Immature natural killer cell (primary cell): ENCODE measurements at regions not wholly inside any gene's neighbourhood (a gene's known extent, or its start where the extent isn't known, plus 50 kb on each side); places are given as distances from the start of the nearest gene placed in this dataset.

ENCODE experiments used
- DNase-seq, 3 donors: peaks; one replicate each; pipeline ENCODE4 v3.0.0; 2022; ENCODE audit warnings: mixed read lengths in 1 of 3
- H3K27ac Mint-ChIP-seq, 6 donors: one replicate each; pipeline ENCODE4 v1.8.0; 2020; ENCODE audit warnings: mixed read lengths in 6 of 6, mild to moderate bottlenecking in 5 of 6, inconsistent platforms in 4 of 6, moderate library complexity in 3 of 6
- H3K27me3 Mint-ChIP-seq, 3 donors: one replicate each; pipeline ENCODE4 v1.8.0; 2020 to 2021; ENCODE audit warnings: low read depth in 3 of 3, mild to moderate bottlenecking in 3 of 3, mixed read lengths in 3 of 3, moderate library complexity in 3 of 3, inconsistent platforms in 1 of 3
- H3K36me3 Mint-ChIP-seq, 3 donors: one replicate each; pipeline ENCODE4 v1.8.0; 2020; ENCODE audit warnings: mixed read lengths in 3 of 3, inconsistent platforms in 2 of 3, mild to moderate bottlenecking in 2 of 3
- H3K4me1 Mint-ChIP-seq, 2 donors: one replicate each; pipeline ENCODE4 v1.8.0; 2020; ENCODE audit warnings: inconsistent platforms in 2 of 2, mild to moderate bottlenecking in 2 of 2, mixed read lengths in 2 of 2, moderate library complexity in 1 of 2
- H3K4me3 Mint-ChIP-seq, 5 donors: one replicate each; pipeline ENCODE4 v1.8.0; 2020; ENCODE audit warnings: mild to moderate bottlenecking in 5 of 5, mixed read lengths in 5 of 5, inconsistent platforms in 3 of 5, moderate library complexity in 3 of 5
- H3K9me3 Mint-ChIP-seq, 6 donors: one replicate each; pipeline ENCODE4 v1.8.0; 2020; ENCODE audit warnings: mild to moderate bottlenecking in 6 of 6, mixed read lengths in 6 of 6, inconsistent platforms in 4 of 6, moderate library complexity in 3 of 6

GRCh38 chr5:34529581-34530331 is 126.4 kb upstream of the RAI14 start:
- H3K4me1 Mint-ChIP-seq: no peaks in the 10 kb centered on the region
- no peak for DNase-seq
- H3K4me3 Mint-ChIP-seq: no peak overlapping the region
- H3K36me3 Mint-ChIP-seq: no peaks in the 10 kb centered on the region
- H3K27ac Mint-ChIP-seq: no peak overlapping the region
- H3K9me3 Mint-ChIP-seq: no peaks in the 10 kb centered on the region
- H3K27me3 Mint-ChIP-seq: peaks cover 0 to 3% (median 0%) of the 10 kb centered on the region in 3 donors

- H3K36me3 Mint-ChIP-seq: no peaks in the 10 kb centered on the region
- H3K9me3 Mint-ChIP-seq: no peaks in the 10 kb centered on the region
- H3K27me3 Mint-ChIP-seq: peaks cover 0 to 3% (median 2%) of the 10 kb centered on the region in 3 donors
- no peaks in the 10 kb centered on the region for H3K4me1 Mint-ChIP-seq
- H3K27ac Mint-ChIP-seq: no peak overlapping the region
- DNase-seq: no peak
- H3K4me3 Mint-ChIP-seq: no peak overlapping the region
Observed at GRCh38 chr5:34530637-34531036, 125.5 kb upstream of the RAI14 start.

- H3K4me1 Mint-ChIP-seq: no peaks in the 10 kb centered on the region
- peaks cover 0 to 3% (median 2%) of the 10 kb centered on the region in 3 donors for H3K27me3 Mint-ChIP-seq
- H3K27ac Mint-ChIP-seq: no peak overlapping the region
- H3K36me3 Mint-ChIP-seq: no peaks in the 10 kb centered on the region
- H3K4me3 Mint-ChIP-seq: no peak overlapping the region
- H3K9me3 Mint-ChIP-seq: no peaks in the 10 kb centered on the region
- DNase-seq: no peak
Observed at GRCh38 chr5:34531751-34532360, 124.3 kb upstream of the RAI14 start.

- H3K9me3 Mint-ChIP-seq: no peaks in the 10 kb centered on the region
- DNase-seq: no peak
- H3K27me3 Mint-ChIP-seq: peaks cover 0 to 3% (median 2%) of the 10 kb centered on the region in 3 donors
- H3K4me1 Mint-ChIP-seq: no peaks in the 10 kb centered on the region
- H3K27ac Mint-ChIP-seq: no peak overlapping the region
- no peak overlapping the region for H3K4me3 Mint-ChIP-seq
- no peaks in the 10 kb centered on the region for H3K36me3 Mint-ChIP-seq
Observed at GRCh38 chr5:34533582-34534522, 122.3 kb upstream of the RAI14 start.

- Mint-ChIP-seq H3K36me3 (no peaks in the 10 kb centered on the region), H3K9me3 (no peaks in the 10 kb centered on the region), H3K4me1 (no peaks in the 10 kb centered on the region), H3K27me3 (peaks cover 2 to 3% (median 2%) of the 10 kb centered on the region in 3 donors), H3K4me3 (no peak overlapping the region), H3K27ac (no peak overlapping the region)
- DNase-seq: no peak
Observed at GRCh38 chr5:34534523-34535103, 121.5 kb upstream of the RAI14 start.

- Mint-ChIP-seq H3K27me3 (peaks cover 2 to 6% (median 2%) of the 10 kb centered on the region in 3 donors), H3K4me1 (no peaks in the 10 kb centered on the region), H3K4me3 (no peak overlapping the region), H3K9me3 (no peaks in the 10 kb centered on the region), H3K36me3 (no peaks in the 10 kb centered on the region), H3K27ac (no peak overlapping the region)
- no peak for DNase-seq
Observed at GRCh38 chr5:34535433-34535832, 120.7 kb upstream of the RAI14 start.

DNA sequence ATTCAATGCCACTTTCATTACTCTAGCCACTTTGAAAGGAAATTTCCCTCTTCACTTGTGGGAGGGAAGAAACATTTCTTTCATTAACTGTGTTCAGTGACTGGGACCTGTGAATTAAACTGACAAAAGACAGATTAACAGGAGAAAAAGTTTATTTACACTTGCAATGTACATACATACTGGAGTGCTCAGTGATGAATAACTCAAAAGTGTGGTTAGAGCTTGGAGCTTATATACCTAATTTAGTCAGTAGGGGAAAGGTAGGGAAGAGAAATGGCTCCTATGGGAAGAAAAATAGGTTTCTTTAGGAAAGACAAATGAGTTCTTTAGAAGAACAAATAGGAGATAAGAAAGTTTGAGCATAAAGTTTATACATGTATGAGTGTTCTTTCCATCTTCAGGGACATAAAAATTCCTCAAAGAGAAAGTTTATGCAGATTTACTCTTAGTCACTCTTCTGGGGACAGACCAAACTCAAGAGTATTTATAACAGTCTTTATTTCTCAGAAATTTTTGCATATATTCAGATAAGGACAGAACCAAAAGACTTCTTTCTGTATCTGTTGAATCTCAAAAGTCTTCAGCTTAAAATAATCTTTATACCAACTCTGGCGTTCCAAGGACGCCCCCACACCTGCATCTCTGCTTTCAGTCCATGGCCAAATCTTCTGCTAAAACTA is 120.0 kb upstream of the RAI14 start:
- no peak overlapping the region for H3K4me3 Mint-ChIP-seq
- H3K27me3 Mint-ChIP-seq: peaks cover 2 to 8% (median 4%) of the 10 kb centered on the region in 3 donors
- no peaks in the 10 kb centered on the region for H3K36me3 Mint-ChIP-seq
- no peaks in the 10 kb centered on the region for H3K9me3 Mint-ChIP-seq
- DNase-seq: no peak
- H3K27ac Mint-ChIP-seq: no peak overlapping the region
- no peaks in the 10 kb centered on the region for H3K4me1 Mint-ChIP-seq

DNA sequence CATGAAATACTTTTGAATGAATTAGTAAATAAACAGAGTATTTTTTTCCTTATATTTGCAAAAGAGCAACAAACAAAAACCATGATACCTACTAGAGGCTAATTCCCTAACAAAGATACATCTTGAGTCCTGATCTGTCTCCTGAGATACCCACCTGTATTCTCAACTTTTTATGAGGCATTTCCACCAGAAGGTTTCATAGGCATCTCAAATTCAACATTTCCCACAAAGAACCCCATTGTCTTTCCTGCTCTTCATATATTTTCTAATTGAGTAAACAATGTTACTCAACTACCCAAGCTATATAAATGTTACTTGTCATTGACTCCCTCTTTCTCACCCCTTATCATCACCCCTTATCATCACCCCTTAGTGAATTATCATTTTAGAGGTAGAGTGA is 119.4 kb upstream of the RAI14 start:
- H3K4me3 Mint-ChIP-seq: no peak overlapping the region
- no peaks in the 10 kb centered on the region for H3K36me3 Mint-ChIP-seq
- H3K4me1 Mint-ChIP-seq: no peaks in the 10 kb centered on the region
- H3K27ac Mint-ChIP-seq: no peak overlapping the region
- peaks cover 2 to 8% (median 4%) of the 10 kb centered on the region in 3 donors for H3K27me3 Mint-ChIP-seq
- H3K9me3 Mint-ChIP-seq: no peaks in the 10 kb centered on the region
- no peak for DNase-seq

DNA sequence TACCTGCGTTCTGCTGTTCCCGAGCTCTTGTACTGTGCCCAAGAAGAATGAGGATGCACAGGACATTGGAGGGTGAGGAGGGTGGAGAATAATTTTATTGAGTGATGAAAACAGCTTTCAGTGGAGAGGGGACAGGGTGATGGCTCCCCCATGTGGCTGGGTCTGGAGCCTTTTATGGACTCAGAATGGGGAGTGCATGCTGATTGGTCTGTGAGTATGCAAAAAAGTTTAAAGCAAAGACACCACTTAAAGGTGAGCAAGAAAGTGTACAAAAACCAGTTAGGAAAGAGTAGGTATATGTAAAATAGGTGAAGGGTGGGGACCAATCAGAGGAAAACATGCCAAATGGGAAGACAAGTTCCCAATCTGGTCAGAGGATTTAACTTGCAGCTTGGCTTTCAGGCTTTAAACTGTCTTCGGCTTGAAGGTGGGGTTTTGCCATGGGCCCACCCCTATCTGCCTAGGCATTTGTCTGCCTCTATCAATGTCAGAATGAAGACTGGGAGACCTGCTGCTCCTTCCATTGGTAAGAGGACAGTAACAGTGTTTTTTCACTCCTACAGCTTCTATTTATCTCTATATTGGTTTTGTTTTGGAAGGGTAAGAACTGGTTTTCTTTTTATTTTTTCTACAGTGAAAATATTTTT is 118.0 kb upstream of the RAI14 start:
- Mint-ChIP-seq H3K4me1 (no peaks in the 10 kb centered on the region), H3K27ac (no peak overlapping the region), H3K9me3 (no peaks in the 10 kb centered on the region), H3K36me3 (no peaks in the 10 kb centered on the region), H3K27me3 (peaks cover 2 to 5% (median 4%) of the 10 kb centered on the region in 3 donors), H3K4me3 (no peak overlapping the region)
- DNase-seq: peak; percentile 22 to 38 (median 32)

- Mint-ChIP-seq H3K27me3 (peaks cover 4 to 5% (median 5%) of the 10 kb centered on the region in 3 donors), H3K9me3 (peaks cover 0 to 6% (median 2%) of the 10 kb centered on the region in 6 donors), H3K36me3 (peaks cover 0 to 4% (median 0%) of the 10 kb centered on the region in 3 donors), H3K27ac (no peak overlapping the region), H3K4me3 (no peak overlapping the region), H3K4me1 (no peaks in the 10 kb centered on the region)
- no peak for DNase-seq
Observed at GRCh38 chr5:34539183-34539582, 116.9 kb upstream of the RAI14 start.

- Mint-ChIP-seq H3K27ac (no peak overlapping the region), H3K4me1 (no peaks in the 10 kb centered on the region), H3K4me3 (no peak overlapping the region), H3K27me3 (peaks cover 2 to 5% (median 4%) of the 10 kb centered on the region in 3 donors), H3K9me3 (peaks cover 0 to 11% (median 6%) of the 10 kb centered on the region in 6 donors), H3K36me3 (peaks cover 0 to 6% (median 0%) of the 10 kb centered on the region in 3 donors)
- DNase-seq: no peak
Observed at GRCh38 chr5:34541067-34541466, 115.1 kb upstream of the RAI14 start.

- Mint-ChIP-seq H3K4me1 (no peaks in the 10 kb centered on the region), H3K27ac (no peak overlapping the region), H3K9me3 (peaks cover 0 to 11% (median 6%) of the 10 kb centered on the region in 6 donors), H3K27me3 (peaks cover 2 to 6% (median 5%) of the 10 kb centered on the region in 3 donors), H3K36me3 (peaks cover 0 to 6% (median 0%) of the 10 kb centered on the region in 3 donors), H3K4me3 (no peak overlapping the region)
- no peak for DNase-seq
Observed at GRCh38 chr5:34542818-34543217, 113.3 kb upstream of the RAI14 start.

DNA sequence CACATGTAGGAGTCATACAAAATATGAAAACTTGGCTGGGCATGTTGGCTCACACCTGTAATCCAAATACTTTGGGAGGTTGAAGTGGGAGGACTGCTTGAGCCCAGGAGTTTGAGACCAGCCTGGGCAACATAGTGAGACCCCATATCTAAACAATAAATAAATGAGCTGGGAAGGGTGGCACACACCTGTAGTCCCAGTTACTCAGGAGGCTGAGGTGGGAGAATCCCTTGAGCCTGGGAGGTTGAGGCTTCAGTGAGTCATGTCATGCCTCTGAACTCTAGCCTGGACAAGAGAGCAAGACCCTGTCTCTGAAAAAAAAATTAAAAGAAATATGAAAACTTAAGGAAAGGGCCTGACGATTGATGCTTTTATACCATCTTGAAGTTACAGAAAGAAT is 112.4 kb upstream of the RAI14 start:
- H3K4me1 Mint-ChIP-seq: no peaks in the 10 kb centered on the region
- no peak for DNase-seq
- peaks cover 2 to 6% (median 5%) of the 10 kb centered on the region in 3 donors for H3K27me3 Mint-ChIP-seq
- peaks cover 0 to 11% (median 6%) of the 10 kb centered on the region in 6 donors for H3K9me3 Mint-ChIP-seq
- H3K27ac Mint-ChIP-seq: no peak overlapping the region
- no peak overlapping the region for H3K4me3 Mint-ChIP-seq
- peaks cover 0 to 6% (median 0%) of the 10 kb centered on the region in 3 donors for H3K36me3 Mint-ChIP-seq
